GM18907 (cell line): ENCODE measurements at regions not wholly inside any gene's neighbourhood (a gene's known extent, or its start where the extent isn't known, plus 50 kb on each side); places are given as distances from the start of the nearest gene placed in this dataset.

Experiments
- ATAC-seq: cut with Tn5 transposase; IDR thresholded peaks from one replicate; pipeline ENCODE4 v1.9.1; 2021; ENCODE audit warnings: mild to moderate bottlenecking, moderate library complexity; ENCODE audit not compliant: unreplicated experiment

GRCh38 chr13:30151388-30151787 lies 156.0 kb downstream of the KATNAL1 start:
- ATAC-seq = no peak

GRCh38 chr13:30149248-30149647 lies 158.1 kb downstream of the KATNAL1 start:
- ATAC-seq = no peak

- ATAC-seq = no peak
These were observed 158.6 kb downstream of the KATNAL1 start for GRCh38 chr13:30148786-30149185.

- no peak for ATAC-seq
These were observed 159.1 kb downstream of the KATNAL1 start for GRCh38 chr13:30148171-30148754.

GRCh38 chr13:30147421-30147820 lies 159.9 kb downstream of the KATNAL1 start:
- no peak for ATAC-seq

- ATAC-seq = no peak
These were observed 160.3 kb downstream of the KATNAL1 start for GRCh38 chr13:30147015-30147414.

- peak; percentile 69 for ATAC-seq
These were observed 161.5 kb downstream of the KATNAL1 start for GRCh38 chr13:30145709-30146367.

GRCh38 chr13:30143666-30144400 lies 163.5 kb downstream of the KATNAL1 start:
- no peak for ATAC-seq

GRCh38 chr13:30142486-30143211 lies 164.7 kb downstream of the KATNAL1 start:
- ATAC-seq = no peak

GRCh38 chr13:30141775-30142485 lies 165.4 kb downstream of the KATNAL1 start:
- no peak for ATAC-seq

GRCh38 chr13:30140973-30141372 lies 166.4 kb downstream of the KATNAL1 start:
- no peak for ATAC-seq

GRCh38 chr13:30138511-30138910 lies 168.8 kb downstream of the KATNAL1 start:
- ATAC-seq = no peak

- ATAC-seq = no peak
These were observed 171.5 kb downstream of the KATNAL1 start for GRCh38 chr13:30135868-30136267.

- no peak for ATAC-seq
These were observed 172.0 kb downstream of the KATNAL1 start for GRCh38 chr13:30135351-30135750.

- ATAC-seq = no peak
These were observed 172.8 kb downstream of the KATNAL1 start for GRCh38 chr13:30134578-30134977.

- ATAC-seq = no peak
These were observed 173.4 kb downstream of the KATNAL1 start for GRCh38 chr13:30133996-30134395.

- ATAC-seq = no peak
These were observed 173.8 kb downstream of the KATNAL1 start for GRCh38 chr13:30133554-30133912.

GRCh38 chr13:30132623-30133553 lies 174.5 kb downstream of the KATNAL1 start:
- peak; percentile 91 for ATAC-seq

GRCh38 chr13:30129411-30129810 lies 177.9 kb downstream of the KATNAL1 start:
- no peak for ATAC-seq

GRCh38 chr13:30128591-30128990 lies 178.8 kb downstream of the KATNAL1 start:
- ATAC-seq = peak; percentile 74
